HepG2 (cell line): ENCODE measurements at regions not wholly inside any gene's neighbourhood (a gene's known extent, or its start where the extent isn't known, plus 50 kb on each side); places are given as distances from the start of the nearest gene placed in this dataset.

ENCODE experiments used
- DPF2 ChIP-seq: sonication (generic); formaldehyde crosslinking; IDR thresholded peaks from 2 replicates; pipeline ENCODE4 v1.4.0; 2020; ENCODE audit warnings: mild to moderate bottlenecking, low read depth, missing genetic modification reagents, borderline replicate concordance
- SP140L ChIP-seq: sonication (generic); formaldehyde crosslinking; IDR thresholded peaks from 2 replicates; pipeline ENCODE4 v1.4.0; 2020; ENCODE audit warnings: missing genetic modification reagents, borderline replicate concordance
- TCF7L2 ChIP-seq: IDR thresholded peaks from 2 replicates; pipeline ENCODE4 v1.6.1; 2011; ENCODE audit warnings: mild to moderate bottlenecking, low read depth, low read length, moderate library complexity
- ZKSCAN8 ChIP-seq: IDR thresholded peaks from 2 replicates; pipeline ENCODE4 v1.6.1; 2016; ENCODE audit warnings: borderline replicate concordance, missing genetic modification reagents, missing compliant biosample characterization
- TF ChIP-seq, protein P1 (sequence below): sonication (generic); formaldehyde crosslinking; IDR thresholded peaks from 2 replicates; pipeline ENCODE4 v1.4.0; 2020; ENCODE audit warnings: low read depth, missing genetic modification reagents
- TF ChIP-seq, protein P2 (sequence below): IDR thresholded peaks from 2 replicates; pipeline ENCODE4 v1.6.1; 2016; ENCODE audit warnings: low read depth, borderline replicate concordance
- TF ChIP-seq, protein P3 (sequence below): sonication (generic); formaldehyde crosslinking; IDR thresholded peaks from 2 replicates; pipeline ENCODE4 v1.5.0; 2020; ENCODE audit warnings: mild to moderate bottlenecking, missing genetic modification reagents, moderate library complexity
- TF ChIP-seq, protein P4 (sequence below): sonication (generic); formaldehyde crosslinking; IDR thresholded peaks from 2 replicates; pipeline ENCODE4 v1.9.0; 2021; ENCODE audit warnings: missing genetic modification reagents, borderline replicate concordance
- TF ChIP-seq, protein P5 (sequence below): fragments of 450-650 bp; IDR thresholded peaks from 2 replicates; pipeline ENCODE4 v1.6.1; 2017

DNA sequence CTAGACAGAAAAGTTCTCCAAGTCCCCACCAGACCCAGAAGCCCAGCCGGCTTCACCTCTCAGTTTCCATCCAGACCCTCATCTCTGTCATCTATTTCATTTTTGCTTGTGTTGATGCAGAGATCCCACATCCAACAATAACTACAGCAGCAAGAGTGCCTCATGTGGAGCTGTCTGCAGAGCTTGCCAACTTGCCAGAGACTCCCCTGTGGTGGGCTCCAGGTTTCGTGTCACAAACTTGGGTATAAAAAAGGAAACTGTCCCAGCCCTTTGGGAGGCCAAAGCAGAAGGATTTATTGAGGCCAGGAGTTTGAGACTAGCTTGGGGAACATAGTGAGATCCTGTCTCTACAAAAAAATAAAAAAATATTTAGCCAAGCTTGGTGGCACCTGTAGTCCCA lies 182.4 kb upstream of the ATP10A start:
- TF ChIP-seq, protein P1, sequence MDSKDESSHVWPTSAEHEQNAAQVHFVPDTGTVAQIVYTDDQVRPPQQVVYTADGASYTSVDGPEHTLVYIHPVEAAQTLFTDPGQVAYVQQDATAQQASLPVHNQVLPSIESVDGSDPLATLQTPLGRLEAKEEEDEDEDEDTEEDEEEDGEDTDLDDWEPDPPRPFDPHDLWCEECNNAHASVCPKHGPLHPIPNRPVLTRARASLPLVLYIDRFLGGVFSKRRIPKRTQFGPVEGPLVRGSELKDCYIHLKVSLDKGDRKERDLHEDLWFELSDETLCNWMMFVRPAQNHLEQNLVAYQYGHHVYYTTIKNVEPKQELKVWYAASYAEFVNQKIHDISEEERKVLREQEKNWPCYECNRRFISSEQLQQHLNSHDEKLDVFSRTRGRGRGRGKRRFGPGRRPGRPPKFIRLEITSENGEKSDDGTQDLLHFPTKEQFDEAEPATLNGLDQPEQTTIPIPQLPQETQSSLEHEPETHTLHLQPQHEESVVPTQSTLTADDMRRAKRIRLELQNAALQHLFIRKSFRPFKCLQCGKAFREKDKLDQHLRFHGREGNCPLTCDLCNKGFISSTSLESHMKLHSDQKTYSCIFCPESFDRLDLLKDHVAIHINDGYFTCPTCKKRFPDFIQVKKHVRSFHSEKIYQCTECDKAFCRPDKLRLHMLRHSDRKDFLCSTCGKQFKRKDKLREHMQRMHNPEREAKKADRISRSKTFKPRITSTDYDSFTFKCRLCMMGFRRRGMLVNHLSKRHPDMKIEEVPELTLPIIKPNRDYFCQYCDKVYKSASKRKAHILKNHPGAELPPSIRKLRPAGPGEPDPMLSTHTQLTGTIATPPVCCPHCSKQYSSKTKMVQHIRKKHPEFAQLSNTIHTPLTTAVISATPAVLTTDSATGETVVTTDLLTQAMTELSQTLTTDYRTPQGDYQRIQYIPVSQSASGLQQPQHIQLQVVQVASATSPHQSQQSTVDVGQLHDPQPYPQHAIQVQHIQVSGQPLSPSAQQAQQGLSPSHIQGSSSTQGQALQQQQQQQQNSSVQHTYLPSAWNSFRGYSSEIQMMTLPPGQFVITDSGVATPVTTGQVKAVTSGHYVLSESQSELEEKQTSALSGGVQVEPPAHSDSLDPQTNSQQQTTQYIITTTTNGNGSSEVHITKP (CRISPR knock-in tag) = no peak
- TF ChIP-seq, protein P2, sequence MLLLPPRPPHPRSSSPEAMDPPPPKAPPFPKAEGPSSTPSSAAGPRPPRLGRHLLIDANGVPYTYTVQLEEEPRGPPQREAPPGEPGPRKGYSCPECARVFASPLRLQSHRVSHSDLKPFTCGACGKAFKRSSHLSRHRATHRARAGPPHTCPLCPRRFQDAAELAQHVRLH = no peak
- TF ChIP-seq SP140L (CRISPR knock-in tag) (no peak), TCF7L2 (no peak), DPF2 (CRISPR knock-in tag) (no peak), ZKSCAN8 (CRISPR knock-in tag) (no peak)
- TF ChIP-seq, protein P3, sequence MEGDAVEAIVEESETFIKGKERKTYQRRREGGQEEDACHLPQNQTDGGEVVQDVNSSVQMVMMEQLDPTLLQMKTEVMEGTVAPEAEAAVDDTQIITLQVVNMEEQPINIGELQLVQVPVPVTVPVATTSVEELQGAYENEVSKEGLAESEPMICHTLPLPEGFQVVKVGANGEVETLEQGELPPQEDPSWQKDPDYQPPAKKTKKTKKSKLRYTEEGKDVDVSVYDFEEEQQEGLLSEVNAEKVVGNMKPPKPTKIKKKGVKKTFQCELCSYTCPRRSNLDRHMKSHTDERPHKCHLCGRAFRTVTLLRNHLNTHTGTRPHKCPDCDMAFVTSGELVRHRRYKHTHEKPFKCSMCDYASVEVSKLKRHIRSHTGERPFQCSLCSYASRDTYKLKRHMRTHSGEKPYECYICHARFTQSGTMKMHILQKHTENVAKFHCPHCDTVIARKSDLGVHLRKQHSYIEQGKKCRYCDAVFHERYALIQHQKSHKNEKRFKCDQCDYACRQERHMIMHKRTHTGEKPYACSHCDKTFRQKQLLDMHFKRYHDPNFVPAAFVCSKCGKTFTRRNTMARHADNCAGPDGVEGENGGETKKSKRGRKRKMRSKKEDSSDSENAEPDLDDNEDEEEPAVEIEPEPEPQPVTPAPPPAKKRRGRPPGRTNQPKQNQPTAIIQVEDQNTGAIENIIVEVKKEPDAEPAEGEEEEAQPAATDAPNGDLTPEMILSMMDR (CRISPR knock-in tag) = no peak
- TF ChIP-seq, protein P4, sequence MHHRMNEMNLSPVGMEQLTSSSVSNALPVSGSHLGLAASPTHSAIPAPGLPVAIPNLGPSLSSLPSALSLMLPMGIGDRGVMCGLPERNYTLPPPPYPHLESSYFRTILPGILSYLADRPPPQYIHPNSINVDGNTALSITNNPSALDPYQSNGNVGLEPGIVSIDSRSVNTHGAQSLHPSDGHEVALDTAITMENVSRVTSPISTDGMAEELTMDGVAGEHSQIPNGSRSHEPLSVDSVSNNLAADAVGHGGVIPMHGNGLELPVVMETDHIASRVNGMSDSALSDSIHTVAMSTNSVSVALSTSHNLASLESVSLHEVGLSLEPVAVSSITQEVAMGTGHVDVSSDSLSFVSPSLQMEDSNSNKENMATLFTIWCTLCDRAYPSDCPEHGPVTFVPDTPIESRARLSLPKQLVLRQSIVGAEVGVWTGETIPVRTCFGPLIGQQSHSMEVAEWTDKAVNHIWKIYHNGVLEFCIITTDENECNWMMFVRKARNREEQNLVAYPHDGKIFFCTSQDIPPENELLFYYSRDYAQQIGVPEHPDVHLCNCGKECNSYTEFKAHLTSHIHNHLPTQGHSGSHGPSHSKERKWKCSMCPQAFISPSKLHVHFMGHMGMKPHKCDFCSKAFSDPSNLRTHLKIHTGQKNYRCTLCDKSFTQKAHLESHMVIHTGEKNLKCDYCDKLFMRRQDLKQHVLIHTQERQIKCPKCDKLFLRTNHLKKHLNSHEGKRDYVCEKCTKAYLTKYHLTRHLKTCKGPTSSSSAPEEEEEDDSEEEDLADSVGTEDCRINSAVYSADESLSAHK (CRISPR knock-in tag) = no peak
- TF ChIP-seq, protein P5, sequence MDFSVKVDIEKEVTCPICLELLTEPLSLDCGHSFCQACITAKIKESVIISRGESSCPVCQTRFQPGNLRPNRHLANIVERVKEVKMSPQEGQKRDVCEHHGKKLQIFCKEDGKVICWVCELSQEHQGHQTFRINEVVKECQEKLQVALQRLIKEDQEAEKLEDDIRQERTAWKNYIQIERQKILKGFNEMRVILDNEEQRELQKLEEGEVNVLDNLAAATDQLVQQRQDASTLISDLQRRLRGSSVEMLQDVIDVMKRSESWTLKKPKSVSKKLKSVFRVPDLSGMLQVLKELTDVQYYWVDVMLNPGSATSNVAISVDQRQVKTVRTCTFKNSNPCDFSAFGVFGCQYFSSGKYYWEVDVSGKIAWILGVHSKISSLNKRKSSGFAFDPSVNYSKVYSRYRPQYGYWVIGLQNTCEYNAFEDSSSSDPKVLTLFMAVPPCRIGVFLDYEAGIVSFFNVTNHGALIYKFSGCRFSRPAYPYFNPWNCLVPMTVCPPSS = no peak
